ENCODE measurements at regions not wholly inside any gene's neighbourhood (a gene's known extent, or its start where the extent isn't known, plus 50 kb on each side); places are given as distances from the start of the nearest gene placed in this dataset.

- TF ChIP-seq CTCF (IDR thresholded peaks at IDR 0.05; ENCODE audit: poor library complexity) (no peak), EZH2phosphoT487 (IDR thresholded peaks at IDR 0.05; ENCODE audit: low read depth, severe bottlenecking, unreplicated experiment) (no peak), EZH2 (IDR thresholded peaks at IDR 0.05; ENCODE audit: borderline replicate concordance) (no peak)
These were observed 253.4 kb upstream of the MOCS1 start for GRCh38 chr6:40187535-40188144.
